ENCODE measurements at regions not wholly inside any gene's neighbourhood (a gene's known extent, or its start where the extent isn't known, plus 50 kb on each side); places are given as distances from the start of the nearest gene placed in this dataset.

GRCh38 chr6:156557911-156558259, 219.3 kb upstream of the ARID1B start:
- TF ChIP-seq CTCF (IDR thresholded peaks at IDR 0.05; ENCODE audit: low read depth, low read length) (no peak), EZH2phosphoT487 (IDR thresholded peaks at IDR 0.05; ENCODE audit: low read depth) (no peak)
